AG04450 (cell line): ENCODE measurements at regions not wholly inside any gene's neighbourhood (a gene's known extent, or its start where the extent isn't known, plus 50 kb on each side); places are given as distances from the start of the nearest gene placed in this dataset.

Experiments used
- CTCF ChIA-PET: fragments of 300-600, 350-600 bp; formaldehyde crosslinking; extraction: SDS; loops from one replicate; lab custom pipeline; 2022; ENCODE audit warnings: antibody characterized with exemption, inconsistent platforms; lab: Charles Lee
- POLR2A ChIA-PET: fragments of 350-600 bp; formaldehyde crosslinking; extraction: SDS; loops from one replicate; lab custom pipeline; 2021; ENCODE audit warnings: antibody characterized with exemption, inconsistent platforms; lab: Yijun Ruan, JAX
- DNase-seq: peaks from one replicate; pipeline ENCODE4 v3.0.0-alpha.2; 2011; ENCODE audit warnings: low read depth, low spot score
- H3K27ac ChIP-seq: one replicate; pipeline ENCODE4 v1.5.1; 2012; ENCODE audit warnings: low read depth, low read length, control low read depth
- H3K27me3 ChIP-seq: one replicate; pipeline ENCODE4 v1.6.0; 2012; ENCODE audit warnings: low read length; ENCODE audit not compliant: control insufficient read depth, insufficient read depth
- H3K4me3 ChIP-seq: 2 replicates; pipeline ENCODE4 v1.5.1; 2011; ENCODE audit warnings: mild to moderate bottlenecking, low read depth, low read length, control low read depth
- H3K9me3 ChIP-seq: 2 replicates; pipeline ENCODE4 v1.5.1; 2012; ENCODE audit warnings: low read length; ENCODE audit not compliant: control insufficient read depth, insufficient read depth
- CTCF ChIP-seq: IDR thresholded peaks from 2 replicates; pipeline ENCODE4 v1.5.1; 2011; ENCODE audit warnings: low read depth, low read length, control low read depth, inconsistent platforms

- no peaks in the 10 kb centered on the region for H3K9me3 ChIP-seq
- no peak for DNase-seq
- H3K27ac ChIP-seq: no peak overlapping the region
- ChIA-PET CTCF (no interaction called here), POLR2A (no interaction called here)
- H3K4me3 ChIP-seq: no peak overlapping the region
- no peak for TF ChIP-seq CTCF
- H3K27me3 ChIP-seq: no peaks in the 10 kb centered on the region
These were observed 320.2 kb downstream of the BARHL2 start for GRCh38 chr1:90396917-90397316.

GRCh38 chr1:90394247-90394646 is 322.9 kb downstream of the BARHL2 start:
- DNase-seq: no peak
- ChIA-PET POLR2A (no interaction called here), CTCF (no interaction called here)

GRCh38 chr1:90393025-90393424 is 324.1 kb downstream of the BARHL2 start:
- no peak overlapping the region for H3K27ac ChIP-seq
- no peaks in the 10 kb centered on the region for H3K9me3 ChIP-seq
- no peak for DNase-seq
- no peak for TF ChIP-seq CTCF
- H3K27me3 ChIP-seq: no peaks in the 10 kb centered on the region
- ChIA-PET POLR2A (no interaction called here), CTCF (no interaction called here)
- H3K4me3 ChIP-seq: no peak overlapping the region

More at GRCh38 chr1:90394247-90394646, 322.9 kb downstream of the BARHL2 start:
- Histone ChIP-seq H3K4me3 (no peak overlapping the region), H3K27ac (no peak overlapping the region), H3K27me3 (no peaks in the 10 kb centered on the region), H3K9me3 (no peaks in the 10 kb centered on the region)
- no peak for TF ChIP-seq CTCF

GRCh38 chr1:90391126-90391525 is 326.0 kb downstream of the BARHL2 start:
- POLR2A ChIA-PET: no interaction called here
- DNase-seq: no peak
- Histone ChIP-seq H3K27ac (no peak overlapping the region), H3K4me3 (no peak overlapping the region), H3K27me3 (no peaks in the 10 kb centered on the region), H3K9me3 (no peaks in the 10 kb centered on the region)
- TF ChIP-seq CTCF: no peak
- CTCF ChIA-PET: no interaction called here

- no peak for DNase-seq
- Histone ChIP-seq H3K9me3 (no peaks in the 10 kb centered on the region), H3K27ac (no peak overlapping the region), H3K4me3 (no peak overlapping the region), H3K27me3 (no peaks in the 10 kb centered on the region)
- TF ChIP-seq CTCF: no peak
- POLR2A ChIA-PET: no interaction called here
- CTCF ChIA-PET: no interaction called here
These were observed 329.3 kb downstream of the BARHL2 start for GRCh38 chr1:90387805-90388204.
